C4-2B (cell line): ENCODE measurements at regions not wholly inside any gene's neighbourhood (a gene's known extent, or its start where the extent isn't known, plus 50 kb on each side); places are given as distances from the start of the nearest gene placed in this dataset.

Experiments used
- ZFX ChIP-seq: fragments of 450-650 bp; IDR thresholded peaks from 2 replicates; pipeline ENCODE4 v1.6.1; 2017
- TF ChIP-seq, protein P1 (sequence below): fragments of 450-650 bp; conservative IDR thresholded peaks from 2 replicates; pipeline ENCODE4 v1.5.1; 2017; ENCODE audit warnings: mild to moderate bottlenecking

DNA sequence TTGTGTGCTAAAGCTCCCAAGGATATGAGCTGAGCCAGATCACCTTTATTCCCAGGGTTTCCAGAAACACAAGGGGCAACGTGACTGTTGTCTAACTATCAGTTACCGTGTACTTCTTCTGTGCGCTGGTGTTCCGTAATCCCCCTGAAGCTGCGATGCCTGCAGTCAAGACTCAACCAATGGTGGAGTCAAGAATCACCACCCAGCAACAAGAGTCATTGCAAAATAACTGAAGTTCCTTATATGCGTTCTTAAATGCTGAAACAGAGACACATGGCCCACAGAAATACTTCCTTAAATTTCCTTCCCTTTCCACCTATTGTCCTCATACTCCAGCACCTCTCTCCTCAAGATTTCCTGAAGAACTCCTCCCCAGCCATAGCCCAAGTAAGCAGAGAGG is 200.2 kb downstream of the KATNAL1 start:
- TF ChIP-seq, protein P1, sequence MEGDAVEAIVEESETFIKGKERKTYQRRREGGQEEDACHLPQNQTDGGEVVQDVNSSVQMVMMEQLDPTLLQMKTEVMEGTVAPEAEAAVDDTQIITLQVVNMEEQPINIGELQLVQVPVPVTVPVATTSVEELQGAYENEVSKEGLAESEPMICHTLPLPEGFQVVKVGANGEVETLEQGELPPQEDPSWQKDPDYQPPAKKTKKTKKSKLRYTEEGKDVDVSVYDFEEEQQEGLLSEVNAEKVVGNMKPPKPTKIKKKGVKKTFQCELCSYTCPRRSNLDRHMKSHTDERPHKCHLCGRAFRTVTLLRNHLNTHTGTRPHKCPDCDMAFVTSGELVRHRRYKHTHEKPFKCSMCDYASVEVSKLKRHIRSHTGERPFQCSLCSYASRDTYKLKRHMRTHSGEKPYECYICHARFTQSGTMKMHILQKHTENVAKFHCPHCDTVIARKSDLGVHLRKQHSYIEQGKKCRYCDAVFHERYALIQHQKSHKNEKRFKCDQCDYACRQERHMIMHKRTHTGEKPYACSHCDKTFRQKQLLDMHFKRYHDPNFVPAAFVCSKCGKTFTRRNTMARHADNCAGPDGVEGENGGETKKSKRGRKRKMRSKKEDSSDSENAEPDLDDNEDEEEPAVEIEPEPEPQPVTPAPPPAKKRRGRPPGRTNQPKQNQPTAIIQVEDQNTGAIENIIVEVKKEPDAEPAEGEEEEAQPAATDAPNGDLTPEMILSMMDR = no peak
- TF ChIP-seq ZFX = no peak
